SU-DHL-6 (cell line): ENCODE measurements at regions not wholly inside any gene's neighbourhood (a gene's known extent, or its start where the extent isn't known, plus 50 kb on each side); places are given as distances from the start of the nearest gene placed in this dataset.

Source experiments
- H2AFZ ChIP-seq: fragments of 200-600 bp; sonication (generic); 2 replicates; pipeline ENCODE4 v1.6.1; 2014; ENCODE audit warnings: low read depth, mild to moderate bottlenecking, moderate library complexity, mixed read lengths, antibody characterized with exemption, low read length; ENCODE audit not compliant: severe bottlenecking
- H3F3A ChIP-seq: fragments of 200-600 bp; shearing (Covaris generic); 2 replicates; pipeline ENCODE4 v1.6.0; 2016; ENCODE audit warnings: antibody characterized with exemption, mild to moderate bottlenecking; ENCODE audit not compliant: insufficient read depth
- H3K27ac ChIP-seq: fragments of 200-600 bp; sonication (generic); 2 replicates; pipeline ENCODE4 v1.5.1; 2016; ENCODE audit warnings: low read depth, mild to moderate bottlenecking, low read length, moderate library complexity, mixed read lengths
- H3K27me3 ChIP-seq: fragments of 200-600 bp; sonication (generic), shearing (Covaris generic); 2 replicates; pipeline ENCODE4 v1.6.0; 2014; ENCODE audit warnings: mild to moderate bottlenecking, low read length
- H3K36me3 ChIP-seq: fragments of 200-600 bp; sonication (generic); 2 replicates; pipeline ENCODE4 v1.6.1; 2014; ENCODE audit warnings: mild to moderate bottlenecking, low read length, mixed read lengths
- H3K4me2 ChIP-seq: fragments of 300-600, 200-600 bp; shearing (Covaris generic), sonication (generic); 2 replicates; pipeline ENCODE4 v1.6.0; 2014; ENCODE audit warnings: low read length, low read depth, mild to moderate bottlenecking; ENCODE audit not compliant: poor library complexity, severe bottlenecking
- H3K4me3 ChIP-seq: fragments of 200-600 bp; sonication (generic); 2 replicates; pipeline ENCODE4 v1.5.1; 2014; ENCODE audit warnings: antibody characterized with exemption, low read length, mild to moderate bottlenecking, mixed read lengths; ENCODE audit not compliant: insufficient read depth, poor library complexity, severe bottlenecking
- H3K79me2 ChIP-seq: fragments of 200-600 bp; sonication (generic); 2 replicates; pipeline ENCODE4 v1.6.1; 2014; ENCODE audit warnings: mild to moderate bottlenecking, low read length, moderate library complexity; ENCODE audit not compliant: insufficient read depth
- H3K9ac ChIP-seq: fragments of 200-600 bp; sonication (generic); 2 replicates; pipeline ENCODE4 v1.7.0; 2014; ENCODE audit warnings: mild to moderate bottlenecking, low read length
- H3K9me2 ChIP-seq: fragments of 200-600 bp; sonication (generic); replicated peaks from 2 replicates; pipeline ENCODE4 v1.6.1; 2014; ENCODE audit warnings: low read length; ENCODE audit not compliant: insufficient read depth
- H3K9me3 ChIP-seq: fragments of 200-600 bp; sonication (generic); 2 replicates; pipeline ENCODE4 v1.6.1; 2014; ENCODE audit warnings: low read length, mixed read lengths; ENCODE audit not compliant: insufficient read depth
- H4K20me1 ChIP-seq: fragments of 200-600 bp; sonication (generic); 2 replicates; pipeline ENCODE4 v1.6.1; 2014; ENCODE audit warnings: low read depth, mild to moderate bottlenecking, antibody characterized with exemption, low read length, moderate library complexity, mixed read lengths
- EZH2phosphoT487 ChIP-seq: fragments of 200-600 bp; sonication (generic), shearing (Covaris generic); conservative IDR thresholded peaks from 2 replicates; pipeline ENCODE4 v1.6.1; 2018; ENCODE audit warnings: mild to moderate bottlenecking, antibody characterized with exemption, low read length, moderate library complexity, mixed read lengths
- TF ChIP-seq, protein P1 (sequence below): fragments of 200-600 bp; sonication (generic); IDR thresholded peaks from one replicate; pipeline ENCODE4 v1.5.1; 2017; ENCODE audit warnings: antibody characterized with exemption, mild to moderate bottlenecking, low read length, moderate library complexity; ENCODE audit not compliant: insufficient read depth, poor library complexity, severe bottlenecking

DNA sequence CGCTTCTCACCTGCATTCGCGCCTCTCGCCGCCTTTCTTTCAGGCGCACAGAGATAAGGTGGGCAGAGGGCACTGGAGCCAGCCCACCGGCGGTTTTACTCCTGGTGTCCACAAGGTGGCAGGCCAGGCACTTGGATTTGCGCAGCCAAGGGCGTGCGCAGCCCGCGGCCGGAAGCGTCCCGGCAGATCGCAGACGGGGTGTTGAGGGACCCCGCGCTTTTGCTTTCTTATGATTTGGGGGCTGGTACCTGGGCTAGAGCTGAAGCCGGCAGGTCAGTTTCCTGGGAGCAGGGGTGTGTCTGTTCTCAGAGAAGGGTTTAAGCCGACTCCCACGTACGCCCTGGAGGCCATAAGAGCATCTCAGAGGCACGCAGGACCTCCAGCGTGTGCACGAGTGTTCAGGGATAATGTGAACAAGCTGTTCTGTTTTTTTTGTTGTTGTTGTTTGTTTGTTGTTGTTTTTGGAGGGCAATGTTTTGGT, 305.6 kb upstream of the CXCR4 start:
- H3K27ac ChIP-seq: peak overlapping the region; percentile 71
- peak overlapping the region; percentile 76 for H2AFZ ChIP-seq
- no peaks in the 10 kb centered on the region for H3K79me2 ChIP-seq
- H3K4me3 ChIP-seq: peak overlapping the region; percentile 60
- no peaks in the 10 kb centered on the region for H3K9me3 ChIP-seq
- no peak for TF ChIP-seq EZH2phosphoT487
- TF ChIP-seq, protein P1, sequence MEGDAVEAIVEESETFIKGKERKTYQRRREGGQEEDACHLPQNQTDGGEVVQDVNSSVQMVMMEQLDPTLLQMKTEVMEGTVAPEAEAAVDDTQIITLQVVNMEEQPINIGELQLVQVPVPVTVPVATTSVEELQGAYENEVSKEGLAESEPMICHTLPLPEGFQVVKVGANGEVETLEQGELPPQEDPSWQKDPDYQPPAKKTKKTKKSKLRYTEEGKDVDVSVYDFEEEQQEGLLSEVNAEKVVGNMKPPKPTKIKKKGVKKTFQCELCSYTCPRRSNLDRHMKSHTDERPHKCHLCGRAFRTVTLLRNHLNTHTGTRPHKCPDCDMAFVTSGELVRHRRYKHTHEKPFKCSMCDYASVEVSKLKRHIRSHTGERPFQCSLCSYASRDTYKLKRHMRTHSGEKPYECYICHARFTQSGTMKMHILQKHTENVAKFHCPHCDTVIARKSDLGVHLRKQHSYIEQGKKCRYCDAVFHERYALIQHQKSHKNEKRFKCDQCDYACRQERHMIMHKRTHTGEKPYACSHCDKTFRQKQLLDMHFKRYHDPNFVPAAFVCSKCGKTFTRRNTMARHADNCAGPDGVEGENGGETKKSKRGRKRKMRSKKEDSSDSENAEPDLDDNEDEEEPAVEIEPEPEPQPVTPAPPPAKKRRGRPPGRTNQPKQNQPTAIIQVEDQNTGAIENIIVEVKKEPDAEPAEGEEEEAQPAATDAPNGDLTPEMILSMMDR: peak; percentile 80
- peak overlapping the region; percentile 65 for H3K9ac ChIP-seq
- H3K9me2 ChIP-seq: no peaks in the 10 kb centered on the region
- H3K36me3 ChIP-seq: no peaks in the 10 kb centered on the region
- 0 out of 2 replicates have a peak, but pooled peaks cover 4% of the 10 kb centered on the region for H3F3A ChIP-seq
- peak overlapping the region; percentile 75 for H3K4me2 ChIP-seq
- no peaks in the 10 kb centered on the region for H4K20me1 ChIP-seq
- no peaks in the 10 kb centered on the region for H3K27me3 ChIP-seq

DNA sequence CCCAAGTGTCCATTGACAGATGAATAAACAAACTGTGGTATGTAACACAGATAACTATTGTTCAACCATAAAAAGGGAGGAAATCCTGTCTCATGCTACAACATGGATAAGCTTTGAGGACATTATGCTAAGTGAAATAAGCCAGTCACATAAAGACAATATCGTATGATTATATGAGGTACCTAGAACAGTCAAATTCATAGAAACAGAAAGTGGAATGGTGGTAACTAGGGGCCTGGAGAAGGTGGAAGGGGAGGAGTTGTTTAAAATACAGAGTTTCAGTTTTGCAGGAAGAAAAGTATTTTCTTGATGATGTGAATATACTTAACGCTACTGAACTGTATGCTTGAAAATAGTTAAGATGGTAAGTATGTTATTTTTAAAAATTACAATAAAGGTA, 304.6 kb upstream of the CXCR4 start:
- Histone ChIP-seq H3K9ac (peak overlapping the region; percentile 5; the same call in 1 of the 2 replicates), H2AFZ (no peak overlapping the region), H3K79me2 (no peaks in the 10 kb centered on the region), H3K27me3 (no peaks in the 10 kb centered on the region), H4K20me1 (no peaks in the 10 kb centered on the region), H3K9me3 (no peaks in the 10 kb centered on the region), H3F3A (0 out of 2 replicates have a peak, but pooled peaks cover 4% of the 10 kb centered on the region), H3K36me3 (no peaks in the 10 kb centered on the region), H3K4me3 (no peak overlapping the region), H3K27ac (no peak overlapping the region), H3K4me2 (peak overlapping the region; percentile 75), H3K9me2 (no peaks in the 10 kb centered on the region)
- TF ChIP-seq, protein P1: no peak
- TF ChIP-seq EZH2phosphoT487: no peak

DNA sequence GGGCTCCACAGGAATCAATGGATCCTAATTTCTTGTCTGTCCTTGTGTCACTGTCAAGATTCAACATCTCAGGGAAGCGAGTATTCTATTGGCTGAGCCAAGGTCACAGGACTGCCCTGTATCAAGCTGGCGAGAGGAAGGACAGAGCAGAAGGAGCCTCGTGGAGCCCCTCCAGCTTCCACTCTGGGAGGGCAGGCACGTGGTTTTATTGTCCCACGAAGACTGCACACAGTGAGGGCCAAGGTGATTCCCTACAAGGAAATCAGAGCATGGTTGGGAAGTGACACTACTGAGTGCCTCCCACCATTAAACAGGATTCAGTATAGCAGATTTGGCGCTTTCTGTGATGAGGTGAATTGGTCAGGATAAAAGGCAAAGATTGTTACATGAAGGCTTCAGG, 302.4 kb upstream of the CXCR4 start:
- no peak overlapping the region for H2AFZ ChIP-seq
- no peak for TF ChIP-seq EZH2phosphoT487
- TF ChIP-seq, protein P1: no peak
- no peaks in the 10 kb centered on the region for H3K9me2 ChIP-seq
- 0 out of 2 replicates have a peak, but pooled peaks cover 4% of the 10 kb centered on the region for H3F3A ChIP-seq
- no peak overlapping the region for H3K4me3 ChIP-seq
- H3K27me3 ChIP-seq: no peaks in the 10 kb centered on the region
- no peaks in the 10 kb centered on the region for H3K9me3 ChIP-seq
- no peaks in the 10 kb centered on the region for H3K36me3 ChIP-seq
- no peak overlapping the region for H3K4me2 ChIP-seq
- H3K27ac ChIP-seq: no peak overlapping the region
- H3K79me2 ChIP-seq: no peaks in the 10 kb centered on the region
- no peaks in the 10 kb centered on the region for H4K20me1 ChIP-seq
- H3K9ac ChIP-seq: no peak overlapping the region
